ENCODE measurements at regions not wholly inside any gene's neighbourhood (a gene's known extent, or its start where the extent isn't known, plus 50 kb on each side); places are given as distances from the start of the nearest gene placed in this dataset.

DNA sequence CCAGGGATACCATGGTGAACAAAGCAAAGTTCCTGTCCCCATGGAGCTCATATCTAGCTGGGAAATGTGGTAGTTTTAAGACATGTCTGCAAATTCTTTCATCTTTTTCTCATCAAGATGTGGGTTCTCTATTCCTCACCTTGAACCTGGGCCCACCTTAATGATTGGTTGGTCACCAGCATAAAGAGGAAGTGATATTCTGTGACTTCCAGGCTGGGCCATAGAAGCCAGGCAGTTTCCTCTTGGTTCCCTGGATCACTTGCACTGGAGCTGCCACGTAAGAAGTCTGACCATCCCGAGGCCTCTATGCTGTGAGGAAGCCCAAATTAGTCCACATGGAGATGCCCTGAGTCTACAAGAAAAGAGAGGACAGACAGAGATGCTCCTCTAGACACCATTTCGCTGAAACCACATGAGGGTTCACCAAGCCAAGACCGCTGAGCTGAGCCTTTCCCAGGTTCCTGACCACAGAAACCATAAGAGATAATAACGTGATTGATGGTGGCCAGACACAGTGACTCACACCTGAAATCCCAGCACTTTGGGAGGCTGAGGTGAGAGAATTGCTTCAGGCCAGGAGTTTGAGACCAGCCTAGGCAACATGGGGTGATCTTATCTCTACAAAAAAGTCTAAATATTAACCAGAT, 119.5 kb upstream of the ISX start:
- DNase-seq, result no peak

- DNase-seq, result no peak
Measured at GRCh38 chr22:34950489-34950888, 115.5 kb upstream of the ISX start.

DNA sequence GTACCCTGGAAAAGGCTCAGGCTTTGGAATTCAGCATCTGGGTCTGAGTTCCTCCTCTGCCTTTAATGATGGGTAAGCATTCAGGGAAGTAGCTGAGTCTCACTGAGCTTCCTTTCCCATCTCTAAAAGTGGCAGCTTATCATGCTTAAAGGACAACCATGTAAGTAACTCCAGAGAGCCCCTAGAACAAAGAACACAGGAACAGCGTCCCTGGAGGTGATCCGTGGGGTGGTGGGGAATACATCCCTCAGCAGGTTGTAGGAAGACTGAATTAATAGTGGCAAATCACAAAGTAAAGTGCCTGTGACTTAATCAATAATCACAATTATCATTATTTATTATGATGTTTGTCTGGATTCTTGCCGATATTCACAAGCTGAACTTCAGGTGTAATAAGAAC, 114.7 kb upstream of the ISX start:
- DNase-seq, result no peak

- no peak for DNase-seq
Measured at GRCh38 chr22:34960005-34960404, 106.0 kb upstream of the ISX start.

GRCh38 chr22:34966980-34967565, 98.9 kb upstream of the ISX start:
- no peak for DNase-seq

DNA sequence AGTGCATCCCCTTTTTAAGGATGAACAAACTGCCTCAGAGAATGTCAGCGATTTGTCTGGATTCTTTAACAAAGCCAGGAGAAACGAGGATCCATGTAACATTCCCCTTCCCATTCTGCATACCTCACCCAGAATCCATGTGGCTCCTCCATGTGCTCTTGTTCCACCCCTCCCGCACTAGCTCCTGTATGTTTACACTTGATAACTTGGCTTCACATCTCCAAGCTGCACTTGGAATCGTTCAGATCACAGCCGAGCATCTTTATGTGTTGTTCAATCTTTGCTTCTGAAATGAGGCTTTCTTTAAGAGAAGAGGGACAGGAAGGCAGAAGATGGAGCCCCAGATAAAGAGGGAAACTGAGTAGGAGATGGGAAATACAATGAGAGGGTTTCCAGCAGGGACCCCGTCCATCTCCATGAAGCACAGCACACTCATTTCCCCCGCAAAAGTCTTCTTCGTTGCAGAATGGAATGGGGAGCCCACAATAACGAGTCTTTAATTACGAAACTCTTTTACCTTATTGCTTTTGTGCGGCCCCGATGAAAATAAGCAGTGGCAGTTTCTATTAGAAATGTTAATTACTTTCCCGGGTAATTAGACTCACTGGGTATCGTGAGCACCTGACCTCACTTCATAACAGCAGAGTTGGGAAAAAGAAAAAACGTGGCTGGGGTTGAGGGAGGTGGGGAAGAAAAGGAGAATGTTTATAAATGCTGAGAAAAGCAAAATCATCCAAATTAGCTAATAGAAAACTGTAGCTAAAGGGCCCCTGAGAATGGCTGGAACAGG, 96.8 kb upstream of the ISX start:
- no peak for DNase-seq

DNA sequence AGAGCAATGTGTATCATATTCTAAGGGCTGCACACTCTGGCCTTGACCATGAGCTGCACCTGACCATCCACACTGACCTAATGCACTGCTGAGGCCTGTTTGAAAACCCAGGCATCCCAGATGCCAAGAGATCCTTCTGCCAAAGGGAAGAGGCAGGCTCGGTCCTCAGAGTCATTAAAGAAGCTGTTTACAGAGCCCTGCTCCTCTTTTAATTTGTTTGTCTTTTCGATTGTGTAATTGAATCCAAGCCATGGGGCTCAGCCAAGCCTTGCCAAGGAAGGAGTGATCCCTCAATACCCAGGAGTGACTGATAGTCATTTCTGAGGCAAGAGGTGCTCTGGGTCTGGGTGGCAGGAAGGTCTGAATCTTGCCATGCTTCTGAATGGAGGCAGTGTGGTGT, 94.5 kb upstream of the ISX start:
- no peak for DNase-seq

DNA sequence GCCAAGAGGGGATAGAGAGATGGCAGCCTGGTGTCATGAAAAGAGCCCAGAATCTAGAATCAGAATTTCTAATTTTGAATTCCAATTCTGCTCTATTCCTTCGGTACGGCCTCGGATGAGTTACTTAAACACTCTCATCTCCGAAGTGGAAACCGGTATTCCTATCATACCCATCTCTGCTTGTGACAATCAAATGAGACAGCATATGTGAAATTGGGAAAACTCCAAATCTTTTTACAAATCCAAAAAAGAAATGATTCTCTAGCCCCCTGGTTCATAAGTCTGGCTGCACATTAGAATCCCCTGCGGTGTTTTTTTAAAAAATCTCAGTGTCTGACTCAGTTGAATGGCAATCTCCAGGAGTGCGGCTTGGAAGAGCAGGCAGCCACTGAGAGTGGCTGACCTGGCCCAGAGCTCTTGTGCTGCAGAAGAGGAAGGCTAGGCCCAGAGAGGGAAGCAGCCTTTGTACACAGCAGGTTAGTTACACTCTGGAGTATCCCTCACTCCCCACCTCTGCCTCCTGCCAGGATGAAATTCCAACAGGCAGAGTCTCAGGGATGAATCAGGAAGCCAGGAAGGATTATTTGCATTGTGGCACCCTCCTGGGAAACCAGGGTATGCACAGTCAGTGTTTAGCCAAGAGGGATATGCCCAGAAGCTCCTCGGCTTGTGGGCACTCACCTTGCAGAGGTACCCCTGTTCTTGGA, 93.6 kb upstream of the ISX start:
- no peak for DNase-seq

- no peak for DNase-seq
Measured at GRCh38 chr22:34973016-34973415, 92.9 kb upstream of the ISX start.

GRCh38 chr22:34973926-34974325, 92.0 kb upstream of the ISX start:
- DNase-seq, result no peak

- no peak for DNase-seq
Measured at GRCh38 chr22:34975721-34976120, 90.2 kb upstream of the ISX start.

DNA sequence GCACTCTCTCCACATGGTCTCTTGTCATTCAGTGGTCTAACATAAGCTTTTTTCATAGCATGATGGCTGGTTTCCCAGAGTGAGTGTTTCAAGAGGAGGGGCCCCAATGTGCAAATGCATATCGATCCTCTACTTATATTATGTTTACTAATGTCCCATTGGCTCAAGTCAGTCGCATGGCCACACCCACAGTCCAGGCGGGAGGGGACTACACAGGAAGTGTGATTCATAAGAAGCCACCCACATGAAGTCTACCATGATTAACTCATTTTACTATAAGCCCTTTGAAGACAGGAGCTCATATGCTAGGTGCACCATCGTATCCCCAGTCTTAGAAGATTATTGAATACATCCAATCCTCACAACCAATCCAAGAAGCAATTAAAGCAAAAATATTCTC, 89.5 kb upstream of the ISX start:
- DNase-seq, result no peak

DNA sequence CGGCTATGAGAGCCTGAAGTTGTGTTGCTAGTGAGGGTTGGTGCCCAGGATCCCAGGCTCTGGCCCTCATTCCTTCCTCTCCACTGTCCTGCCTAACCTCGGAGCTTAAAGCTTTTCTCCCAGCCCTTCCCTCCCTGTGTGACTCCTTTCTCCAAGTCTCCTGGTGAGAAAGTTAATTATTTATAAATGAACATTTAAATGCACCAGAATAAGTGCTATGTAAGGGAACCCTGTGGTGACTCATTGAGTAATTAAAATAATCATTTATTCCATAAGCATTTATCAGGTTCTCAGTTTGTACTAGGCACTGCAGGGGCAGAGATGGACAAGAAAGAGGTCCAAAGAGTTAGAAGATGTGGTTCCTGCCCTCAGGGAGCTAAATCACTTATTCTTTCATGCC, 89.1 kb upstream of the ISX start:
- DNase-seq, result no peak

DNA sequence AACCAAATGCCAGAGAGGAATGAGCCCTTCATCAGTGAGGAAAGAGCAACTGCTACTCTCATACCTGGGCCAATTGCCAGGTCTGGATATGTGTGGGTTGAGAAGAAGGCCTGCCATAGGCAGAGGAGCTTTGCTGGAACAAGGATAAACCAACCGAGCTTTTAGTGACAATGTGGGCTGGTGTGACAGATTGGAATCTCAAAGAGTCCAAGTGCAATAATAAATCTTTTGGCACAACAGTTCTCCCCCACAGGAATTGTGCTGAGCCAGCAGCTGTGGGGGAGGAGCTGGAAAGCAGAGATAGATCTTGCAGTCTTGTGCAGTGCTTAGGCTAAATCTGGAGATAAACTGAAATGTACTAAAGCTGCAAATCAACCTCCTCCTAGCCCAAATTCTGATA, 79.4 kb upstream of the ISX start:
- no peak for DNase-seq

DNA sequence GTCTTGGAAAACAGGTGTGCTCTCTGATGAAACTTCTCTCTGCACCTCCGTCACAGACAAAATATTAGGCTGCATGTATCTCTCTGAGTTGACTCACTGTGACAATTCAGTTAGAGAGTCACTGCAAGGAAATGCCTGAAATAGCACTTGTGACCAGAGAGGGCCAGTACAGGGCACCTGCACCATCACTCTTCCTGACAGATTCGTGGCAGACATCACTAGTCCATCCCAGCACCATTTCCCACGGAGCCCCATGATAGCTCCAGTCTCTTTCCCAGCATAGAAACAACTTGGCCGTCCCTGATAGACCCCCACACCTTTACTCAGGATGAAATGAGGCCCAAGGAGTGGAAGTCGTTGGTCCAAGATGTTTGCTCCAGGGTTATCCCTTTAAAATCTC, 73.3 kb upstream of the ISX start:
- DNase-seq, result no peak

GRCh38 chr22:34993548-34993947, 72.4 kb upstream of the ISX start:
- DNase-seq, result no peak

- DNase-seq, result no peak
Measured at GRCh38 chr22:34997633-34998299, 68.2 kb upstream of the ISX start.

DNA sequence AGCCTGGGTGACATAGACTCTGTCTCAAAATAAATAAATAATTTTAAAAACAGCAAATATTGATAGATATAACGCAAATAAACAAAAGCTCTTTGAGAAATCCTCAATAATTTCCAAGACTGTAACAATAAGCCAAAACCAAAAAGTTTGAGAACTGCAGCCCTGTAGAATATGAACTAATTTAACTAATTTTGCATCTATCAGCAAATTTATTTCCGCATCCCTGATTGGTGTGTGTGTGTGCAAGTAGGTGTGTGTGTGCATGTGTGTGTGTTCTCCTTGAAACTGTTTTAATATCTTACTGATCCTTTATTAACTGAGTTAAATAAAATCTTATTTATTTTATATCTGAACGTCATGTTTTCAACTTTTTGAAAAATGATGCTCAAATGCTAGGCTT, 67.0 kb upstream of the ISX start:
- DNase-seq, result no peak

- no peak for DNase-seq
Measured at GRCh38 chr22:35008213-35008612, 57.7 kb upstream of the ISX start.

DNA sequence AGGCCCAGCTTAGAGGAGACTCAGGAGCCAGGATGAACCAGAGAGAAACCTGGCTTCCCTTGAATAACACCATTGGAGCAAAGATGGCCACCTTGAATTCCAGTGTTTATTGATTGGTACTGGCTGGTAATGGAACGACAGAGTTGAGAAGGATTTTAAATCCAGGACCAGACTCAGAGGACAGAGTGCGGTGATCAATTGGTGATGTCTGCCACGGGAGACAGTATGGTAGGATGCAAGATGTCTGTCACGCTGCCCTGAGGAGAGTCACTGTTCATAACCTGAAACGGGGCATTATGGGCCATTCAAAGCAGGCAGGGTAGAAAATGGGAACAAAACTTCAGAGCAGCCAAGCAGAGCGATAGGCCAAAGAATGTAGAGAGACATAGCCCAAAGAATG, 55.4 kb upstream of the ISX start:
- no peak for DNase-seq

- DNase-seq, result no peak
Measured at GRCh38 chr22:35014812-35015211, 51.1 kb upstream of the ISX start.

All from COR-L47 (cell line).